Uterus (tissue), 2 donors: ENCODE measurements at regions not wholly inside any gene's neighbourhood (a gene's known extent, or its start where the extent isn't known, plus 50 kb on each side); places are given as distances from the start of the nearest gene placed in this dataset.
"Not testable (repeated sequence)": the region's sequence is repeated elsewhere in the genome, so short reads cannot be mapped to it uniquely, and the experiment has no call there.

ENCODE experiments used
- CTCF ChIP-seq, 4 experiments: fragments of 200-600 bp in 2 of 4; fragments of 450-650 bp in 2 of 4; sonication (generic) in 2 of 4; IDR thresholded peaks; one replicate each; pipeline ENCODE4 v1.5.1; 2016 to 2019; ENCODE audit warnings: antibody characterized with exemption in 4 of 4, mild to moderate bottlenecking in 2 of 4, moderate library complexity in 1 of 4
- POLR2A ChIP-seq, 2 donors: fragments of 450-650 bp; IDR thresholded peaks; one replicate each; pipeline ENCODE4 v1.6.1; 2016; ENCODE audit warnings: antibody characterized with exemption in 2 of 2, mild to moderate bottlenecking in 1 of 2, moderate library complexity in 1 of 2

GRCh38 chr2:182665500-182665899 lies 50.6 kb upstream of the DNAJC10 start:
- not testable (repeated sequence) for TF ChIP-seq POLR2A, CTCF (IDR thresholded peaks at IDR 0.05)
